Mesothelial cell of epicardium (in vitro differentiated cells): ENCODE measurements at regions not wholly inside any gene's neighbourhood (a gene's known extent, or its start where the extent isn't known, plus 50 kb on each side); places are given as distances from the start of the nearest gene placed in this dataset.

Source experiments
- DNase-seq, 2 experiments: peaks; one replicate each; pipeline ENCODE4 v3.0.0; 2021; ENCODE audit warnings: low spot score in 2 of 2; ENCODE audit not compliant: unreplicated experiment in 2 of 2
- H3K27ac Mint-ChIP-seq: 2 replicates; pipeline ENCODE4 v1.8.0; 2021; ENCODE audit warnings: mixed read lengths
- H3K27me3 Mint-ChIP-seq: 2 replicates; pipeline ENCODE4 v1.8.0; 2021; ENCODE audit warnings: low read depth, mixed read lengths
- H3K36me3 Mint-ChIP-seq: 2 replicates; pipeline ENCODE4 v1.8.0; 2021; ENCODE audit warnings: mixed read lengths
- H3K4me1 Mint-ChIP-seq: 2 replicates; pipeline ENCODE4 v1.8.0; 2021; ENCODE audit warnings: mixed read lengths
- H3K4me3 Mint-ChIP-seq: 2 replicates; pipeline ENCODE4 v1.8.0; 2021; ENCODE audit warnings: mild to moderate bottlenecking, moderate library complexity, mixed read lengths
- H3K9me3 Mint-ChIP-seq: 2 replicates; pipeline ENCODE4 v1.8.0; 2021; ENCODE audit warnings: mixed read lengths
- TF ChIP-seq, protein P1 (sequence below): fragments of 200-600 bp; sonication (generic); IDR thresholded peaks from one replicate; pipeline ENCODE4 v1.5.0; 2021; ENCODE audit warnings: antibody characterized with exemption; ENCODE audit not compliant: unreplicated experiment

- Mint-ChIP-seq H3K4me3 (no peak overlapping the region), H3K27me3 (peaks cover 22% of the 10 kb centered on the region), H3K4me1 (no peaks in the 10 kb centered on the region), H3K9me3 (no peaks in the 10 kb centered on the region), H3K36me3 (no peaks in the 10 kb centered on the region), H3K27ac (no peak overlapping the region)
- no peak for DNase-seq
- TF ChIP-seq, protein P1, sequence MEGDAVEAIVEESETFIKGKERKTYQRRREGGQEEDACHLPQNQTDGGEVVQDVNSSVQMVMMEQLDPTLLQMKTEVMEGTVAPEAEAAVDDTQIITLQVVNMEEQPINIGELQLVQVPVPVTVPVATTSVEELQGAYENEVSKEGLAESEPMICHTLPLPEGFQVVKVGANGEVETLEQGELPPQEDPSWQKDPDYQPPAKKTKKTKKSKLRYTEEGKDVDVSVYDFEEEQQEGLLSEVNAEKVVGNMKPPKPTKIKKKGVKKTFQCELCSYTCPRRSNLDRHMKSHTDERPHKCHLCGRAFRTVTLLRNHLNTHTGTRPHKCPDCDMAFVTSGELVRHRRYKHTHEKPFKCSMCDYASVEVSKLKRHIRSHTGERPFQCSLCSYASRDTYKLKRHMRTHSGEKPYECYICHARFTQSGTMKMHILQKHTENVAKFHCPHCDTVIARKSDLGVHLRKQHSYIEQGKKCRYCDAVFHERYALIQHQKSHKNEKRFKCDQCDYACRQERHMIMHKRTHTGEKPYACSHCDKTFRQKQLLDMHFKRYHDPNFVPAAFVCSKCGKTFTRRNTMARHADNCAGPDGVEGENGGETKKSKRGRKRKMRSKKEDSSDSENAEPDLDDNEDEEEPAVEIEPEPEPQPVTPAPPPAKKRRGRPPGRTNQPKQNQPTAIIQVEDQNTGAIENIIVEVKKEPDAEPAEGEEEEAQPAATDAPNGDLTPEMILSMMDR: no peak
Observed at GRCh38 chr18:78801011-78801410, 178.6 kb upstream of the SALL3 start.

GRCh38 chr18:78803104-78803503 lies 176.5 kb upstream of the SALL3 start:
- H3K27me3 Mint-ChIP-seq: peaks cover 25% of the 10 kb centered on the region
- no peak for DNase-seq
- no peaks in the 10 kb centered on the region for H3K4me1 Mint-ChIP-seq
- no peak overlapping the region for H3K27ac Mint-ChIP-seq
- H3K9me3 Mint-ChIP-seq: peaks cover 4% of the 10 kb centered on the region
- TF ChIP-seq, protein P1: no peak
- no peak overlapping the region for H3K4me3 Mint-ChIP-seq
- H3K36me3 Mint-ChIP-seq: no peaks in the 10 kb centered on the region

DNA sequence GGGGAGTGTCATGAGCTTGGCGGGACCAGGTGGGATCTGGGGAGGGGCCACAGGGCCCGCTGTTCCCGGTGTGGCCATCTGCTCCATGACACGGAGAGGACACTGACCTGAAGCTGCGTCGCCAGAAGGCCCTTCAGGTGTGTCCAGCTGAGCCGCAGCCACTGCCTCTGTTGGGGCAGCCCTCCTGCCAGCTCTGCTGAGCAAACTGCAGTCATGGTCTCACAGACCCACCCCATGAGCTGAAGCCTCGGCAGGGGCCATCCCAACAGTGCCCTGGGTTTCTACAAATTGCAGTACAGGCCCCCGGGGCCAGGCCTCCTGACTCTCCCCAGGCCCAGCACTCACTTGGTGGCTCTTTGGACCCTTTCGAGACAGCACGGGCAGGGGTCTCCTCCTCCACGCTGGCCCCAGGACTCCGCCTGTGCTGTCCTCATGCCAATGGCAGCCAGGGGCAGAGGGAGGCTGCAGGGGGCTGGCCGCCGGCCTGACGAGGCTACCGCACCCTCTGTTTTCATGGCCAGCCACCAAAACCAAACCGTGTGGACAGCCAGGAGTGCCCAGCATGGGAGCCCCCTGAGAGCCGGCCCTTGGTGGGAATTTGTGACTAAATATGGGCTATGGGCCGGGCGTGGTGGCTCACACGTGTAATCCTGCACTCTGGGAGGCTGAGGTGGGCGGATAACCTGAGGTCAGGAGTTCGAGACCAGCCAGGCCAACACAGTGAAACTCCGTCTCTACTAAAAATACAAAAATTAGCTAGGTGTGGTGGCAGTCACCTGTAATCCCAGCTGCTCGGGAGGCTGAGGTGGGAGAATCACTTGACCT lies 175.2 kb upstream of the SALL3 start:
- Mint-ChIP-seq H3K4me3 (no peak overlapping the region), H3K4me1 (no peaks in the 10 kb centered on the region), H3K36me3 (no peaks in the 10 kb centered on the region), H3K9me3 (peaks cover 5% of the 10 kb centered on the region), H3K27me3 (peaks cover 24% of the 10 kb centered on the region), H3K27ac (no peak overlapping the region)
- no peak for DNase-seq
- TF ChIP-seq, protein P1: no peak

- H3K27me3 Mint-ChIP-seq: peaks cover 17% of the 10 kb centered on the region
- DNase-seq: no peak
- TF ChIP-seq, protein P1: no peak
- no peak overlapping the region for H3K4me3 Mint-ChIP-seq
- H3K27ac Mint-ChIP-seq: no peak overlapping the region
- H3K36me3 Mint-ChIP-seq: no peaks in the 10 kb centered on the region
- H3K9me3 Mint-ChIP-seq: peaks cover 8% of the 10 kb centered on the region
- no peaks in the 10 kb centered on the region for H3K4me1 Mint-ChIP-seq
Observed at GRCh38 chr18:78805840-78806239, 173.8 kb upstream of the SALL3 start.

GRCh38 chr18:78807668-78808067 lies 171.9 kb upstream of the SALL3 start:
- no peak for DNase-seq
- H3K4me1 Mint-ChIP-seq: no peaks in the 10 kb centered on the region
- peaks cover 8% of the 10 kb centered on the region for H3K9me3 Mint-ChIP-seq
- H3K4me3 Mint-ChIP-seq: no peak overlapping the region
- peaks cover 24% of the 10 kb centered on the region for H3K27me3 Mint-ChIP-seq
- TF ChIP-seq, protein P1: no peak
- no peaks in the 10 kb centered on the region for H3K36me3 Mint-ChIP-seq
- H3K27ac Mint-ChIP-seq: no peak overlapping the region

DNA sequence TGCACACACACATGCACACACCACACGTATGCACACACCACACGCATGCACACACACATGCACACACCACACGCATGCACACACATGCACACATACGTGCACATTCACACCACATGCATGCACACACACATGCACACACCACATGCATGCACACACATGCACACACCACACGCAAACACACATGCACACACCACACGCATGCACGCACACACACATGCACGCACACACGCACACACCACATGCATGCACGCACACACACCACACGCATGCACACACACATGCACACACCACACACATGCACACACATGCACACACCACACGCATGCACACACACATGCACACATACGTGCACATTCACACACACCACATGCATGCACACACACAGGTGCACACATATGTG lies 169.8 kb upstream of the SALL3 start:
- no peak for DNase-seq
- H3K4me1 Mint-ChIP-seq: no peaks in the 10 kb centered on the region
- no peak overlapping the region for H3K27ac Mint-ChIP-seq
- no peaks in the 10 kb centered on the region for H3K36me3 Mint-ChIP-seq
- H3K4me3 Mint-ChIP-seq: no peak overlapping the region
- TF ChIP-seq, protein P1: no peak
- peaks cover 8% of the 10 kb centered on the region for H3K9me3 Mint-ChIP-seq
- peaks cover 46% of the 10 kb centered on the region for H3K27me3 Mint-ChIP-seq
